Superior temporal gyrus (tissue), 1 donor: ENCODE measurements at regions not wholly inside any gene's neighbourhood (a gene's known extent, or its start where the extent isn't known, plus 50 kb on each side); places are given as distances from the start of the nearest gene placed in this dataset.
"Not testable (repeated sequence)": the region's sequence is repeated elsewhere in the genome, so short reads cannot be mapped to it uniquely, and the experiment has no call there.

Experiments
- DNase-seq: peaks from one replicate; pipeline ENCODE4 v3.0.0-alpha.2; 2016; ENCODE audit errors: extremely low spot score

- no peak for DNase-seq
These were observed 54.0 kb upstream of the BBX start for GRCh38 chr3:107468782-107469181.

- not testable (repeated sequence) for DNase-seq
These were observed 52.3 kb upstream of the BBX start for GRCh38 chr3:107470496-107470895.
